PFSK-1 (cell line): ENCODE measurements at regions not wholly inside any gene's neighbourhood (a gene's known extent, or its start where the extent isn't known, plus 50 kb on each side); places are given as distances from the start of the nearest gene placed in this dataset.

Source experiments
- POLR2AphosphoS5 ChIP-seq: IDR thresholded peaks from 2 replicates; pipeline ENCODE4 v1.6.1; 2012; ENCODE audit warnings: low read depth, mild to moderate bottlenecking, control low read depth, low read length, moderate library complexity
- TF ChIP-seq, protein P1 (sequence below), 2 experiments: IDR thresholded peaks; 2 replicates each; pipeline versions ENCODE4 v1.6.1 to v1.8.0; 2011 to 2012; ENCODE audit warnings: low read depth in 2 of 2, low read length in 2 of 2, control low read depth in 1 of 2, inconsistent platforms in 1 of 2, mild to moderate bottlenecking in 1 of 2, moderate library complexity in 1 of 2; ENCODE audit not compliant: insufficient read depth in 1 of 2

DNA sequence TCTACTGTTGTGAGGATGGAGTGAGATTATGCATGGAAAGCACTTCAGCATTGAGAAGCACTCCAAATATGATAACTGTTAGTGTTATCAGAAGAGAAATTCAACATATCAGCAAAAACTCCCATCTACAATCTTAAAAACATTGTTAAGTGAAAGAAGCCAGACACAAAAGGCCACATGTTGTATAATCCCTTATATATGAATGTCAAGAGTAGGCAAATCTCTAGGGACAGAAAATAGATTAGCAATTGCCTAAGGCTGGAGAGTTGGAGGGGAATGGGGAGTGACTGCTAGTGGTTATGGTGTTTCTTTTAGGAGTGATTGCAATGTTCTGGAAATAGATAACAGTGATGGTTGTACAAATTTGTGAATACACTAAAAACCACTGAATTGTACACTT lies 122.5 kb upstream of the LNX1 start:
- no peak for TF ChIP-seq POLR2AphosphoS5
- TF ChIP-seq, protein P1, sequence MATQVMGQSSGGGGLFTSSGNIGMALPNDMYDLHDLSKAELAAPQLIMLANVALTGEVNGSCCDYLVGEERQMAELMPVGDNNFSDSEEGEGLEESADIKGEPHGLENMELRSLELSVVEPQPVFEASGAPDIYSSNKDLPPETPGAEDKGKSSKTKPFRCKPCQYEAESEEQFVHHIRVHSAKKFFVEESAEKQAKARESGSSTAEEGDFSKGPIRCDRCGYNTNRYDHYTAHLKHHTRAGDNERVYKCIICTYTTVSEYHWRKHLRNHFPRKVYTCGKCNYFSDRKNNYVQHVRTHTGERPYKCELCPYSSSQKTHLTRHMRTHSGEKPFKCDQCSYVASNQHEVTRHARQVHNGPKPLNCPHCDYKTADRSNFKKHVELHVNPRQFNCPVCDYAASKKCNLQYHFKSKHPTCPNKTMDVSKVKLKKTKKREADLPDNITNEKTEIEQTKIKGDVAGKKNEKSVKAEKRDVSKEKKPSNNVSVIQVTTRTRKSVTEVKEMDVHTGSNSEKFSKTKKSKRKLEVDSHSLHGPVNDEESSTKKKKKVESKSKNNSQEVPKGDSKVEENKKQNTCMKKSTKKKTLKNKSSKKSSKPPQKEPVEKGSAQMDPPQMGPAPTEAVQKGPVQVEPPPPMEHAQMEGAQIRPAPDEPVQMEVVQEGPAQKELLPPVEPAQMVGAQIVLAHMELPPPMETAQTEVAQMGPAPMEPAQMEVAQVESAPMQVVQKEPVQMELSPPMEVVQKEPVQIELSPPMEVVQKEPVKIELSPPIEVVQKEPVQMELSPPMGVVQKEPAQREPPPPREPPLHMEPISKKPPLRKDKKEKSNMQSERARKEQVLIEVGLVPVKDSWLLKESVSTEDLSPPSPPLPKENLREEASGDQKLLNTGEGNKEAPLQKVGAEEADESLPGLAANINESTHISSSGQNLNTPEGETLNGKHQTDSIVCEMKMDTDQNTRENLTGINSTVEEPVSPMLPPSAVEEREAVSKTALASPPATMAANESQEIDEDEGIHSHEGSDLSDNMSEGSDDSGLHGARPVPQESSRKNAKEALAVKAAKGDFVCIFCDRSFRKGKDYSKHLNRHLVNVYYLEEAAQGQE (IDR thresholded peaks at IDR 0.05; ENCODE audit: insufficient read depth in 1 of 2, low read depth in 2 of 2, low read length in 2 of 2), result no peak
